GM21576 (cell line): ENCODE measurements at regions not wholly inside any gene's neighbourhood (a gene's known extent, or its start where the extent isn't known, plus 50 kb on each side); places are given as distances from the start of the nearest gene placed in this dataset.
"Not testable (repeated sequence)": the region's sequence is repeated elsewhere in the genome, so short reads cannot be mapped to it uniquely, and the experiment has no call there.

Experiments used
- ATAC-seq: cut with Tn5 transposase; IDR thresholded peaks from one replicate; pipeline ENCODE4 v1.9.1; 2021; ENCODE audit warnings: mild to moderate bottlenecking, moderate library complexity; ENCODE audit not compliant: unreplicated experiment

DNA sequence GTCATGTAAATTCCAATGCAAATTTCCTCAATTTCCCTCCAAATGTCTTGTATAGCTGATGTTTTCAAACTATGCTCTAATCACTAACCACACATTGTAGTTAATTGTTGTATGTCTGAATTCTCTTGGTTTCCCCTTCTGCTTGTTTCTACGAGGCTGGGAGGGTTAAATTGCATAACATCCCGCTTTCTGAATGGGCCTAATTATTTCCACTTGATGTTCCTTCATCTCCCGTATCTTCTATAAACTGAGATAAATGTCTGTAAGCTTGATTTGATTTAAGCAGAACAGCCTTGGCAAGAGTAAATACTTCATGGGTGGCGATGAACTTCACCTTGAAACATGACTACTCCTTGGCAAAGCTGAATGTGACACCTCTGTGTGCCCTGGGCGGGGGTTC is 72.2 kb downstream of the SERINC2 start:
- no peak for ATAC-seq

GRCh38 chr1:31487143-31487542 is 74.1 kb downstream of the SERINC2 start:
- ATAC-seq, result no peak

GRCh38 chr1:31487721-31488293 is 74.8 kb downstream of the SERINC2 start:
- ATAC-seq, result no peak

DNA sequence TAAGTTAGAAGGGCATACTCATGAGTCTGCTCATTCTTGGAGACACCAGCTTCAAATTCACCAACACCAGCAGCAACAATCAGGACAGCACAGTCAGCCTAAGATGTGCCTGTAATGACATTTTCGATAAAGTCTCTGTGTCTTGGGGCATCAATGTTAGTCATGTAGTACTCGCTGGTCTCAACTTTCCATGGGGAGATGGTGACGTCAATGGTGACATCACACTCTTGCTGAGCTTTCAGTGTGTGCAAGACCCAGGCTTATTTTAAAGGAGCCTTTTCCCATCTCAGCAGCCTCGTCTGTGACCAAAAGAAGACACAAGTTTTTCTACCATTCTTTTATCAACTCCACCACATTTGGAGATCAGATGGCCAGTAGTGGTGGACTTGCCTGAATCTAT is 75.5 kb downstream of the SERINC2 start:
- no peak for ATAC-seq

GRCh38 chr1:31489575-31489974 is 76.6 kb downstream of the SERINC2 start:
- not testable (repeated sequence) for ATAC-seq

- ATAC-seq, result not testable (repeated sequence)
Observed at GRCh38 chr1:31490596-31490995, 77.6 kb downstream of the SERINC2 start.

DNA sequence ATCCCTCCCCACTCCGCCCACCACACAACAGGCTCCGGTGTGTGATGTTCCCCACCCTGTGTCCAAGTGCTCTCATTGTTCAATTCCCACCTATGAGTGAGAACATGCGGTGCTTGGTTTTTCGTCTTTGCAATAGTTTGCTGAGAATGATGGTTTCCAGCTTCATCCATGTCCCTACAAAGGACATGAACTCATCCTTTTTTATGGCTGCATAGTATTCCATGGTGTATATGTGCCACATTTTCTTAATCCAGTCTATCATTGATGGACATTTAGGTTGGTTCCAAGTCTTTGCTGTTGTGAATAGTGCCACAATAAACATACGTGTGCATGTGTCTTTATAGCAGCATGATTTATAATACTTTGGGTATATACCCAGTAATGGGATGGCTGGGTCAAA is 81.0 kb upstream of the TINAGL1 start:
- not testable (repeated sequence) for ATAC-seq

GRCh38 chr1:31495770-31496169 is 80.5 kb upstream of the TINAGL1 start:
- not testable (repeated sequence) for ATAC-seq

DNA sequence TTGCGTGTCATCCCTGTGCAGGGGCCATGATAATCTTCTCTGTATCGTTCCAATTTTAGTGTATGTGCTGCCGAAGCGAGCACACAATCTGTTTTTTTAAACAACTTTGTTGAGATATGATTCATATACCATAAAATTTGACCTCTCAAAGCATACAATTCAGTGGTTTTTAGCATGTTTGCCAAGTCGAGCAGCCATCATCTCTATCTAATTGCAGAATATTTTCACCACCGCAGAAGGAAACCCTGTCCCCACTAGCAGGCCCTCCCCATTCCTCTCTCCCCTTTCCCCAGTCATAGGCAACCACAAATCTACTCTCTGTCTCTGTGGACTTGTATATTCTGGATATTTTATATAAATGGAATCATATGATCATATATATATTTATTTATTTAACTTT is 78.7 kb upstream of the TINAGL1 start:
- ATAC-seq, result no peak

DNA sequence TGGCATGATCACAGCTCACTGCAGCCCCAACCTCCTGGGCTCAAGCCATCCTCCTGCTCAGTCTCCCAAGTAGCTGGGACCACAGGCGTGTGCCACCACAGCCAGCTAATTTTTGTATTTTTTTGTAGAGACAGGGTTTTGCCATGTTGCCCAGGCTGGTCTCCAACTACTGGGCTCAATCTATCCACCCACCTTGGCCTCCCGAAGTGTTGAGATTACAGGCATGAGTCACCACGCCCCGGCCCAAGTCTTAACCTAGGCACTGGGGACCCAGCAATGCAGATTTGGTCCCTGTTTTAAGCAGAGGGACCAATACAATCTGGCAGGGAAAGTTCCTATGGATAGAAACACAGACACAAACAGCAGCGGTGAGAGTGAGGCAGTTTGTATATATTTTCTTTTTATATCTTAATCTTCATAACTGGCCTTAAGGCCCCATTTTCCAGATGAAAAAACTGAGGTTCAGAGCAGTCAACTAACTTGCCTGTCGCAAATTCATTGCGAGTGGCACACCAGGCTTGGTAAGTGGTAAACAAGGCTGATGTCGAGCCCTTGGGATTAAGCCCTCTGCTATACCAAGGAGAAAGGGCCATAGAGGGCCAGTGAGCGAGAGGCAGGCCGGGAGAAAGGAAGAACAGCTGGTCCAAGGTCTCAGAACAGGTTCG is 77.8 kb upstream of the TINAGL1 start:
- ATAC-seq, result no peak

DNA sequence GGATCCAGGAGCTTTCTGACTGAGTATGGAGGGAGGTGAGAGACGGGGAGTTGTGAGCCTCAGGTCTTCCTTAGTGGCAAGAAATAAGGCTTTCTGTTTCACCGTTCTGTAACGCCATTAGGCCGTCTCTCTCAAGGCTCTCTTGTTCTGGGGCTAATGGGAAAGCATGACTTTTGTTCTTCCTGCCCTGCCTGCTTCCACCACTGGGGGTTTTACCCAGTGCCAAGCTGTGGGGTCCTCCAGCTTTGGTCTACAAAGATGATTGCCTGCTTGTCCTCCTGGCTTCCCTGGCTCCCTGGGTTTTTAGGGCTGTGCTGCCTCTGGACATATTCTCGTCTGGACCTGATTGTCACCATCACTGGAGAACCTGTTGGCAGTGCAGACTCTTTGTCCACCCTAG is 74.8 kb upstream of the TINAGL1 start:
- ATAC-seq, result no peak

DNA sequence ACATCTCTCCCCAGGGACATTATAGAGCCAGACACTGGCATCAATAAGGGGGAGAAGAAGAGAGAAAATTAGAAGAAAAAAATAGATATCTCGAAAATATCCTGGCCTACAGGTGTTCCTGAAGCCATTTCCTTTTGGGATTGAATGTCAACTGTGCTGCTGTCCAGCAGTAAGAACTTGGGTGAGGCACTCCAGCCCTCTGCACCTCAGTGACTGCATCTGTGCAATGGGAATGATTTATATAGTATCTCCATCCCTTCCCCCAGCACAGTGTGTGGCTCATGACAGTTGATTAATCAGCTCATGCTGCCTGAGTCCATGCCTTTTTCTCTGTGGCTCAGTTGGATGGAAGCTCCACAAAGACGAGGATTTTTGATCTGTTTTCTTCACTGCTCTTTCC is 74.1 kb upstream of the TINAGL1 start:
- no peak for ATAC-seq

GRCh38 chr1:31502926-31503511 is 73.3 kb upstream of the TINAGL1 start:
- no peak for ATAC-seq

DNA sequence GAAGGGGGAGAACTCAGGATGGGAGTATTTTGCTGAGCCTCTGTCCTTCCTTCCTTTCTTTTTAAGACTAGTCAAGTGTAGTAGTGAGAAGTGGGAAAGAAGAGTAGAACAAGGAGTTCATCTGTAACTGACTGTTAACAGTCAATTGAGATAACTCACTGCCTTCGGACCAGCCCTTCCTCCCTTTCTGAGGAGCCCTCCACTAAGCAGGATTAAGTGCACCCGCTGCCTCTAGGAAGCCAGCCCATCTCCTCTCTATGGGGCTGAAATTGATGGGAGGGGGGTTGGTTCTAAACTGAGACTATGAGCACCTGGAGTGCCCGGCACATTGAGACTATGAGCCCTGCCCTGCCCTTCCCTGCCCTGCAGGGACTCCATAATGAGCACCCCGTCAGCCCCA is 72.7 kb upstream of the TINAGL1 start:
- ATAC-seq, result no peak

- ATAC-seq, result no peak
Observed at GRCh38 chr1:31504001-31504400, 72.3 kb upstream of the TINAGL1 start.

DNA sequence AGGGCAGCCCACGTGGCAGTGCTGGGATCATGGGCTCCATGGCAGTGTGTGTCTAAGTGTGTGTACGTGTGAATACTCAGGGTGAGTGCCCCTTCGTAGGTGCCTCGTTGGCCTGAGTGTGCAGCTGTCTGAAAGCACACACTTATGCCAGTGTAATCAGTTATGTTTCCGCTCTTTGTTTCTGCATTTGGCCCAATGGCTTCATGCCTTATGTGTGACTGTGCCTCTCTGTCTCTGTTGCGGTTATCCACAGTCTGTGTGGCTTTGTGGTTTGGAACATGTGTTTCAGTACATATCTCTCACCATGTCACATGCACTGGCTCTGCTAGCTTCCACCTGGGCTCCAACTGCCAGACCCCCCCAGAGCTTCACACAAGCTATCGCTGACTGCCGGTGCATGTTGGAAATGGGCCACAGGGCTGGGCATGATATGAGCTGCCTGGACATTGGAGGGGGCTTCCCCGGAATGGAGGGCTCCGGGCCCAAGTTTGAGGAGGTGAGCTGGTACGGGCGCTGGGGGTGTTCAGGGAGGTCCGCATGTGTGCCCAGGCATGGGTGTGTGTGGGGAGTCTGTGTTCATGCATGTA is 70.3 kb upstream of the TINAGL1 start:
- ATAC-seq, result no peak

DNA sequence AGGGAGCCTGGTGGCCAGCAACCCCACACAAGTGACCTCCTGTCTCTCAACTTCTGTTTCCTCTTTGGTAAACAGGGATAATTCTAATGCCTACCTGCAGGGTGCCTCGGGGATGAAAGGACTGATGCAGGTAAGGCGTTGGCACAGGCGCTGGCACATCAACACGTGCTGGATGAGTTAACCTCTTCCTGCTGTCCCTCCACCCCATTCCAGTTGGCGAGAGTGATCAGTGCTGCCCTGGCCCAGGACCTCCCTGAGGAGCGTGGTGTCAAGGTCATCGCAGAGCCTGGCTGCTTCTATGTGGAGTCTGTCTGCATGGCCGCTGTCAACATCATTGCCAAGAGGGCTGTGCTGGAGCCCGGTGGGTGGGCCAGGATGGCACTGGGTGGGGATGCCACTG is 69.1 kb upstream of the TINAGL1 start:
- ATAC-seq, result no peak

- ATAC-seq, result no peak
Observed at GRCh38 chr1:31507676-31508530, 68.4 kb upstream of the TINAGL1 start.

DNA sequence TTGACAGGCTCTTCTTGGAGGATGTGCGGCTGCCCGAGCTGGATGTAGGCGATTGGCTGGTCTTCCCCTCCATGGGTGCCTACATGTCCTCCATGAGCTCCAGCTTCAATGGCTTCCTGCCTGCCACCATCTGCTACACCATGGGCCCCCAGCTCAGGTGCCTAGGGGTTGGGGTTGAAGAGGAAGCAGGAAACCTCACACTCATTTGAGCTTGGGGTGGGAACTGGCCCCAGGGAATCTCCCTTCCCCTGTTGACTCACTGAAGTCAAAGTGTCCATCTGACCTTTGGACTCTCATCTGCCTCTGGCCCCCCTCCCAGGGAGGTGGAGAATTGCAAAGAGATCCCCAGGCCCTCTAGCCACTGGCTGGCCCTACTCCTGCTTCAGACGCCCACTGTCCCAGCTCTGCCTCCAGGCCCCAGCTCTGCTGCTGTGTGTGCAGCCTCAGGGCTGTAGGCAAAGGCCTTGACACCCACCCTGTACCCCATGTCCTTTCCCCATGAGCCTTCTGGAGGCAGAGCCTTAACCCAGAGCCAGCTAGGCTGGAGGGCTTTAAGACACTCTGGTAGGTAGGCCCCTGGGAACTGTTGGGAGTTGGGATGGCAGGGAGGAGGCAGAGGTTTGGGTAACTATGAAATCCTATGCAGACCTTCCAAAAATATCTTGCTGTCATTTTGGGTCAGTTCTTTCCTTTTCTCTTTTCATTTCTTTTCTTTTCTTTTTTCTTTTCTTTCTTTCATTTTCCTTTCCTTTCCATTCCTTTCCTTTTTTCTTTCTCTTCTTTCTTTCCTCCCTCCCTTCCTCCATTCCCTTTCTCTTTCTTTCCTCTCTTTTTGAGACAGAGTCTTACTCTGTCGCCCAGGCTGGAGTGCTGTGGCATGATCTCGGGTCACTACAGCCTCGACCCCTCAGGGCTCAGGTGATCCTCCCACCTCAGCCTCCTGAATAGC is 66.9 kb upstream of the TINAGL1 start:
- peak; percentile 42 for ATAC-seq

- ATAC-seq, result no peak
Observed at GRCh38 chr1:31510304-31510703, 66.0 kb upstream of the TINAGL1 start.
